OCI-LY7 (cell line): ENCODE measurements at regions not wholly inside any gene's neighbourhood (a gene's known extent, or its start where the extent isn't known, plus 50 kb on each side); places are given as distances from the start of the nearest gene placed in this dataset.

ENCODE experiments used
- BruUV-seq: library from RNA; stranded (reverse); fragments of 400-500 nt; replicated peaks from 2 replicates; lab custom pipeline; 2021; lab: Mats Ljungman, UMichigan
- CTCF ChIA-PET: fragments of 300-600 bp; sonication (Branson Sonifier 250); formaldehyde crosslinking; loops from one replicate; lab custom pipeline; 2022; ENCODE audit warnings: antibody characterized with exemption; ENCODE audit not compliant: unreplicated experiment; lab: Charles Lee
- POLR2A ChIA-PET: fragments of 300-600 bp; sonication (Branson Sonifier 250); formaldehyde crosslinking; loops from one replicate; lab custom pipeline; 2022; ENCODE audit warnings: antibody characterized with exemption; lab: Charles Lee
- DNase-seq: peaks from one replicate; pipeline ENCODE4 v3.0.0-alpha.2; 2015; ENCODE audit warnings: low spot score
- H2AFZ ChIP-seq: fragments of 200-600 bp; sonication (generic), shearing (Covaris generic); 2 replicates; pipeline ENCODE4 v1.6.1; 2014; ENCODE audit warnings: mild to moderate bottlenecking, antibody characterized with exemption, low read length, moderate library complexity
- H3K27ac ChIP-seq: fragments of 200-600 bp; sonication (generic); 2 replicates; pipeline ENCODE4 v1.5.1; 2014; ENCODE audit warnings: mixed run types, low read depth, mild to moderate bottlenecking, moderate library complexity, low read length, inconsistent platforms; ENCODE audit not compliant: poor library complexity, severe bottlenecking
- H3K36me3 ChIP-seq: fragments of 200-600 bp; sonication (generic); 2 replicates; pipeline ENCODE4 v1.6.1; 2014; ENCODE audit warnings: mild to moderate bottlenecking, antibody characterized with exemption, low read length, moderate library complexity, mixed read lengths; ENCODE audit not compliant: insufficient read depth
- H3K4me1 ChIP-seq: fragments of 200-600 bp; sonication (generic); 2 replicates; pipeline ENCODE4 v1.5.1; 2014; ENCODE audit warnings: mild to moderate bottlenecking, low read length; ENCODE audit not compliant: insufficient read depth, poor library complexity, severe bottlenecking
- H3K4me2 ChIP-seq: fragments of 200-600 bp; sonication (generic); 2 replicates; pipeline ENCODE4 v1.6.1; 2014; ENCODE audit warnings: mild to moderate bottlenecking, low read length
- H3K4me3 ChIP-seq: fragments of 200-600 bp; sonication (generic); 2 replicates; pipeline ENCODE4 v1.5.1; 2014; ENCODE audit warnings: mild to moderate bottlenecking, low read depth, low read length; ENCODE audit not compliant: poor library complexity, severe bottlenecking
- H3K79me2 ChIP-seq: fragments of 200-600 bp; sonication (generic); 2 replicates; pipeline ENCODE4 v1.6.1; 2016; ENCODE audit warnings: low read depth, mild to moderate bottlenecking, low read length, moderate library complexity, mixed read lengths; ENCODE audit not compliant: insufficient read depth
- H3K9me2 ChIP-seq: fragments of 200-600 bp; sonication (generic); 2 replicates; pipeline ENCODE4 v1.6.1; 2016; ENCODE audit warnings: mild to moderate bottlenecking, low read length, mixed read lengths; ENCODE audit not compliant: insufficient read depth
- H3K9me3 ChIP-seq: fragments of 200-600 bp; sonication (generic); 2 replicates; pipeline ENCODE4 v1.6.1; 2014; ENCODE audit warnings: mild to moderate bottlenecking, mixed run types, low read length, mixed read lengths
- H4K20me1 ChIP-seq: fragments of 200-600 bp; sonication (generic); 2 replicates; pipeline ENCODE4 v1.6.1; 2014; ENCODE audit warnings: mild to moderate bottlenecking, antibody characterized with exemption, low read length, moderate library complexity, mixed read lengths; ENCODE audit not compliant: insufficient read depth
- CTCF ChIP-seq: fragments of 200-600 bp; sonication (generic); conservative IDR thresholded peaks from 2 replicates; pipeline ENCODE4 v1.5.1; 2014; ENCODE audit warnings: mild to moderate bottlenecking, antibody characterized with exemption, low read length, moderate library complexity, mixed read lengths
- EZH2phosphoT487 ChIP-seq: fragments of 200-600 bp; sonication (generic); IDR thresholded peaks from 2 replicates; pipeline ENCODE4 v1.6.1; 2018; ENCODE audit warnings: low read depth, borderline replicate concordance, mild to moderate bottlenecking, mixed run types, antibody characterized with exemption, low read length, moderate library complexity, mixed read lengths
- intact Hi-C: fragments of 100-400 bp; cut with micrococcal nuclease; formaldehyde crosslinking; loops from one replicate; pipeline ENCODE4 v1.10.0; 2022; ENCODE audit not compliant: unreplicated experiment

GRCh38 chr1:101548376-101548775 lies 311.6 kb downstream of the S1PR1 start:
- no peak for DNase-seq
- Histone ChIP-seq H3K27ac (no peak overlapping the region), H2AFZ (no peak overlapping the region), H3K36me3 (no peaks in the 10 kb centered on the region), H3K79me2 (no peaks in the 10 kb centered on the region), H3K9me3 (no peaks in the 10 kb centered on the region), H3K9me2 (no peaks in the 10 kb centered on the region), H3K4me2 (no peak overlapping the region), H3K4me3 (no peak overlapping the region), H4K20me1 (no peaks in the 10 kb centered on the region), H3K4me1 (no peaks in the 10 kb centered on the region)
- CTCF ChIA-PET: interaction anchor here (0.6 kb wide), 1 partner anchor 1914 kb away, joined by 3 read pairs; no protein-coding TSS in a partner anchor
- TF ChIP-seq CTCF: no peak
- no peak for TF ChIP-seq EZH2phosphoT487
- intact Hi-C loops: no loop called here
- no TSS peak for BruUV-seq
- POLR2A ChIA-PET: interaction anchor here (0.5 kb wide), 1 partner anchor 421 kb away, joined by 3 read pairs; no protein-coding TSS in a partner anchor

- Histone ChIP-seq H3K27ac (no peak overlapping the region), H4K20me1 (no peaks in the 10 kb centered on the region), H3K79me2 (no peaks in the 10 kb centered on the region), H3K9me2 (no peaks in the 10 kb centered on the region), H2AFZ (no peak overlapping the region), H3K36me3 (no peaks in the 10 kb centered on the region), H3K4me1 (no peaks in the 10 kb centered on the region), H3K4me2 (no peak overlapping the region), H3K4me3 (no peak overlapping the region), H3K9me3 (no peaks in the 10 kb centered on the region)
- no TSS peak for BruUV-seq
- ChIA-PET CTCF (no interaction called here), POLR2A (interaction anchor here (1.0 kb wide), 1 partner anchor 80 kb away, joined by 3 read pairs; no protein-coding TSS in a partner anchor)
- intact Hi-C loops: no loop called here
- DNase-seq: no peak
- TF ChIP-seq EZH2phosphoT487 (no peak), CTCF (no peak)
Measured at GRCh38 chr1:101550581-101550980, 313.8 kb downstream of the S1PR1 start.

GRCh38 chr1:101566883-101567538 lies 330.2 kb downstream of the S1PR1 start:
- ChIA-PET POLR2A (interaction anchor here (0.7 kb wide), 1 partner anchor 21 kb away, joined by 4 read pairs; no protein-coding TSS in a partner anchor), CTCF (no interaction called here)
- Histone ChIP-seq H3K4me2 (no peak overlapping the region), H3K4me1 (no peaks in the 10 kb centered on the region), H3K79me2 (no peaks in the 10 kb centered on the region), H2AFZ (no peak overlapping the region), H3K9me2 (no peaks in the 10 kb centered on the region), H3K27ac (no peak overlapping the region), H4K20me1 (no peaks in the 10 kb centered on the region), H3K4me3 (no peak overlapping the region), H3K9me3 (no peaks in the 10 kb centered on the region), H3K36me3 (no peaks in the 10 kb centered on the region)
- DNase-seq: no peak
- no TSS peak for BruUV-seq
- intact Hi-C loops: no loop called here
- TF ChIP-seq EZH2phosphoT487 (no peak), CTCF (no peak)
